Aorta (tissue), 5 donors: ENCODE measurements at regions not wholly inside any gene's neighbourhood (a gene's known extent, or its start where the extent isn't known, plus 50 kb on each side); places are given as distances from the start of the nearest gene placed in this dataset.

Experiments used
- ATAC-seq: fragments of 200-7000 bp; cut with Tn5 transposase; one replicate; pipeline ENCODE4 v1.9.1; 2022; ENCODE audit warnings: moderate library complexity; ENCODE audit not compliant: low FRiP score
- DNase-seq, 2 donors: peaks; one replicate each; pipeline ENCODE4 v3.0.0-alpha.2; 2020
- H3K27ac ChIP-seq, 2 donors: one replicate each; pipeline ENCODE4 v1.5.1; 2013; ENCODE audit warnings: low read length in 2 of 2, mild to moderate bottlenecking in 2 of 2, moderate library complexity in 2 of 2, control low read depth in 1 of 2, inconsistent platforms in 1 of 2, low read depth in 1 of 2
- H3K27me3 ChIP-seq, 2 donors: one replicate each; pipeline ENCODE4 v1.6.1; 2013; ENCODE audit warnings: control low read depth in 1 of 2, low read length in 1 of 2, mild to moderate bottlenecking in 1 of 2, moderate library complexity in 1 of 2; ENCODE audit not compliant: insufficient read depth in 2 of 2, control insufficient read depth in 1 of 2
- H3K36me3 ChIP-seq, 2 donors: one replicate each; pipeline ENCODE4 v1.6.1; 2013; ENCODE audit warnings: control low read depth in 1 of 2, low read length in 1 of 2, mild to moderate bottlenecking in 1 of 2; ENCODE audit not compliant: insufficient read depth in 2 of 2, control insufficient read depth in 1 of 2
- H3K4me1 ChIP-seq, 2 donors: one replicate each; pipeline ENCODE4 v1.6.1; 2013; ENCODE audit warnings: low read length in 2 of 2, control low read depth in 1 of 2, mild to moderate bottlenecking in 1 of 2, moderate library complexity in 1 of 2; ENCODE audit not compliant: insufficient read depth in 2 of 2, control insufficient read depth in 1 of 2
- H3K4me3 ChIP-seq, 2 donors: one replicate each; pipeline ENCODE4 v1.5.1; 2013; ENCODE audit warnings: low read length in 2 of 2, control low read depth in 1 of 2, mild to moderate bottlenecking in 1 of 2
- H3K9me3 ChIP-seq: one replicate; pipeline ENCODE4 v1.6.1; 2013; ENCODE audit warnings: mild to moderate bottlenecking, low read length; ENCODE audit not compliant: control insufficient read depth
- WGBS, 2 donors: extraction: QIAGEN DNeasy Blood & Tissue Kit; methylation state at CpG; one replicate each; pipeline ENCODE4 v1.1.7; 2013; 5-methylcytosine and 5-hydroxymethylcytosine counted together
- intact Hi-C, 2 donors: fragments of 100-400 bp; cut with DNase I; formaldehyde crosslinking; loops; one replicate each; pipeline versions ENCODE4 v1.14.2 to v1.15.0; 2022
- donor health status: healthy with polysubstance abuse.
- donor health status: Bipolar disorder and iron deficiency.
- donor health status: DM: no; HTN: no; CAD: no.
- donor health status: DM: no; HTN: no; CAD: no.
- donor health status: DM: yes; HTN: yes; CAD: no.

- peaks cover 0 to 2% of the 10 kb centered on the region in 2 donors for H3K4me1 ChIP-seq
- no peaks in the 10 kb centered on the region for H3K36me3 ChIP-seq
- no peak overlapping the region for H3K27ac ChIP-seq
- no peak overlapping the region for H3K4me3 ChIP-seq
- WGBS, 2 donors = 2 to 7% methylated on average over 3 of the region's 3 CpGs
- no peaks in the 10 kb centered on the region for H3K9me3 ChIP-seq
- H3K27me3 ChIP-seq = no peaks in the 10 kb centered on the region
- intact Hi-C loops = no loop called here
- ATAC-seq (peak; percentile 63), DNase-seq (peak; percentile 86 to 87)
Observed at GRCh38 chr3:40771112-40771511, 246.4 kb downstream of the ZNF621 start.

- whole genome bisulfite sequencing, 2 donors = 97% methylated on average over 6 of the region's 6 CpGs
- no peak overlapping the region for H3K27ac ChIP-seq
- no peaks in the 10 kb centered on the region for H3K4me1 ChIP-seq
- no peak for DNase-seq
- ATAC-seq = no peak
- H3K36me3 ChIP-seq = no peaks in the 10 kb centered on the region
- no peaks in the 10 kb centered on the region for H3K9me3 ChIP-seq
- H3K4me3 ChIP-seq = no peak overlapping the region
- intact Hi-C loops = no loop called here
- no peaks in the 10 kb centered on the region for H3K27me3 ChIP-seq
Observed at GRCh38 chr3:40779039-40779438, 254.3 kb downstream of the ZNF621 start.

- ATAC-seq (peak; percentile 90), DNase-seq (peak; percentile 88 to 92)
- 2 to 3% methylated on average over 19 of the region's 19 CpGs for whole genome bisulfite sequencing, 2 donors
- H3K27ac ChIP-seq = peak overlapping the region; percentile 31 to 84
- H3K27me3 ChIP-seq = no peaks in the 10 kb centered on the region
- no peaks in the 10 kb centered on the region for H3K9me3 ChIP-seq
- no peaks in the 10 kb centered on the region for H3K36me3 ChIP-seq
- no peaks in the 10 kb centered on the region for H3K4me1 ChIP-seq
- no peak overlapping the region for H3K4me3 ChIP-seq
- intact Hi-C loops = loop anchor here in 1 of 2 donors (2.0 to 10.0 kb wide), 4 partner anchors 14 to 444 kb away; no protein-coding TSS in a partner anchor
Observed at GRCh38 chr3:40780291-40780924, 255.6 kb downstream of the ZNF621 start.

- no peaks in the 10 kb centered on the region for H3K4me1 ChIP-seq
- H3K27me3 ChIP-seq = no peaks in the 10 kb centered on the region
- ATAC-seq (peak; percentile 76), DNase-seq (peak; percentile 77)
- H3K4me3 ChIP-seq = no peak overlapping the region
- no peaks in the 10 kb centered on the region for H3K9me3 ChIP-seq
- no peaks in the 10 kb centered on the region for H3K36me3 ChIP-seq
- intact Hi-C loops = loop anchor here in 1 of 2 donors (2.0 to 10.0 kb wide), 4 partner anchors 14 to 444 kb away; no protein-coding TSS in a partner anchor
- 6 to 18% methylated on average over 12 of the region's 12 CpGs for WGBS, 2 donors
- H3K27ac ChIP-seq = peak overlapping the region in 1 of 2 donors; percentile 84
Observed at GRCh38 chr3:40780925-40781406, 256.2 kb downstream of the ZNF621 start.

- ATAC-seq = no peak
- H3K27ac ChIP-seq = no peak overlapping the region
Observed at GRCh38 chr3:40782111-40782721, 257.5 kb downstream of the ZNF621 start.

GRCh38 chr3:40790746-40791145 is 266.0 kb downstream of the ZNF621 start:
- intact Hi-C loops = no loop called here
- H3K4me1 ChIP-seq = peaks cover 0 to 3% of the 10 kb centered on the region in 2 donors
- H3K4me3 ChIP-seq = no peak overlapping the region
- no peak for DNase-seq
- no peak for ATAC-seq
- no peak overlapping the region for H3K27ac ChIP-seq
- WGBS, 2 donors = 90 to 97% methylated on average over 2 of the region's 2 CpGs
- H3K9me3 ChIP-seq = peaks cover 1% of the 10 kb centered on the region
- H3K36me3 ChIP-seq = no peaks in the 10 kb centered on the region
- H3K27me3 ChIP-seq = no peaks in the 10 kb centered on the region

More at GRCh38 chr3:40782111-40782721, 257.5 kb downstream of the ZNF621 start:
- no peak for DNase-seq
- Histone ChIP-seq H3K4me1 (no peaks in the 10 kb centered on the region), H3K27me3 (no peaks in the 10 kb centered on the region), H3K36me3 (no peaks in the 10 kb centered on the region), H3K4me3 (no peak overlapping the region), H3K9me3 (peaks cover 1% of the 10 kb centered on the region)
- 91 to 93% methylated on average over 3 of the region's 3 CpGs for WGBS, 2 donors
- intact Hi-C loops = loop anchor here in 1 of 2 donors (10.0 kb wide), 2 partner anchors 197 to 443 kb away; no protein-coding TSS in a partner anchor

GRCh38 chr3:40793730-40794129 is 269.0 kb downstream of the ZNF621 start:
- ATAC-seq = no peak
- no peaks in the 10 kb centered on the region for H3K27me3 ChIP-seq

GRCh38 chr3:40800343-40800742 is 275.6 kb downstream of the ZNF621 start:
- DNase-seq = peak in 1 of 2 donors; percentile 44
- H3K27ac ChIP-seq = no peak overlapping the region
- intact Hi-C loops = no loop called here

More at GRCh38 chr3:40793730-40794129, 269.0 kb downstream of the ZNF621 start:
- Histone ChIP-seq H3K36me3 (no peaks in the 10 kb centered on the region), H3K9me3 (no peaks in the 10 kb centered on the region), H3K27ac (no peak overlapping the region), H3K4me1 (peaks cover 0 to 3% of the 10 kb centered on the region in 2 donors), H3K4me3 (no peak overlapping the region)
- intact Hi-C loops = no loop called here
- no peak for DNase-seq
- whole genome bisulfite sequencing, 2 donors = 35 to 42% methylated on average over 4 of the region's 4 CpGs

More at GRCh38 chr3:40800343-40800742, 275.6 kb downstream of the ZNF621 start:
- no peak overlapping the region for H3K4me3 ChIP-seq
- H3K36me3 ChIP-seq = no peaks in the 10 kb centered on the region
- peaks cover 5% of the 10 kb centered on the region for H3K9me3 ChIP-seq
- no peaks in the 10 kb centered on the region for H3K4me1 ChIP-seq
- ATAC-seq = peak; percentile 67
- H3K27me3 ChIP-seq = no peaks in the 10 kb centered on the region
